ENCODE measurements at regions not wholly inside any gene's neighbourhood (a gene's known extent, or its start where the extent isn't known, plus 50 kb on each side); places are given as distances from the start of the nearest gene placed in this dataset.

- H3K9ac ChIP-seq (ENCODE audit: low read length in 5 of 5): no peak overlapping the region
- H3K4me1 ChIP-seq (ENCODE audit: control insufficient read depth in 5 of 5, insufficient read depth in 5 of 5, low read length in 5 of 5): no peaks in the 10 kb centered on the region
- H3K36me3 ChIP-seq (ENCODE audit: control insufficient read depth in 5 of 5, insufficient read depth in 5 of 5, low read length in 5 of 5): no peaks in the 10 kb centered on the region
- H3K27me3 ChIP-seq (ENCODE audit: control insufficient read depth in 5 of 5, insufficient read depth in 4 of 5, low read length in 5 of 5): no peaks in the 10 kb centered on the region
- H3K27ac ChIP-seq (ENCODE audit: low read depth, low read length): no peak overlapping the region
- H3K9me3 ChIP-seq (ENCODE audit: control insufficient read depth in 5 of 5, low read length in 5 of 5): no peaks in the 10 kb centered on the region
- H3K4me3 ChIP-seq (ENCODE audit: low read depth in 1 of 5, low read length in 5 of 5): no peak overlapping the region
Measured at GRCh38 chr3:115380883-115381572, 233.9 kb upstream of the ZBTB20 start.

- no peak overlapping the region for H3K4me3 ChIP-seq (ENCODE audit: low read depth in 1 of 5, low read length in 5 of 5)
- H3K4me1 ChIP-seq (ENCODE audit: control insufficient read depth in 5 of 5, insufficient read depth in 5 of 5, low read length in 5 of 5): no peaks in the 10 kb centered on the region
Measured at GRCh38 chr3:115381573-115381912, 234.5 kb upstream of the ZBTB20 start.

GRCh38 chr3:115381931-115382330, 234.8 kb upstream of the ZBTB20 start:
- no peak overlapping the region for H3K9ac ChIP-seq (ENCODE audit: low read length in 5 of 5)
- H3K27me3 ChIP-seq (ENCODE audit: control insufficient read depth in 5 of 5, insufficient read depth in 4 of 5, low read length in 5 of 5): no peaks in the 10 kb centered on the region
- H3K9me3 ChIP-seq (ENCODE audit: control insufficient read depth in 5 of 5, low read length in 5 of 5): no peaks in the 10 kb centered on the region
- H3K4me1 ChIP-seq (ENCODE audit: control insufficient read depth in 5 of 5, insufficient read depth in 5 of 5, low read length in 5 of 5): no peaks in the 10 kb centered on the region
- no peak overlapping the region for H3K27ac ChIP-seq (ENCODE audit: low read depth, low read length)
- no peak overlapping the region for H3K4me3 ChIP-seq (ENCODE audit: low read depth in 1 of 5, low read length in 5 of 5)
- H3K36me3 ChIP-seq (ENCODE audit: control insufficient read depth in 5 of 5, insufficient read depth in 5 of 5, low read length in 5 of 5): no peaks in the 10 kb centered on the region

More at GRCh38 chr3:115381573-115381912, 234.5 kb upstream of the ZBTB20 start:
- Histone ChIP-seq H3K27me3 (ENCODE audit: control insufficient read depth in 5 of 5, insufficient read depth in 4 of 5, low read length in 5 of 5) (no peaks in the 10 kb centered on the region), H3K9ac (ENCODE audit: low read length in 5 of 5) (no peak overlapping the region), H3K9me3 (ENCODE audit: control insufficient read depth in 5 of 5, low read length in 5 of 5) (no peaks in the 10 kb centered on the region), H3K27ac (ENCODE audit: low read depth, low read length) (no peak overlapping the region), H3K36me3 (ENCODE audit: control insufficient read depth in 5 of 5, insufficient read depth in 5 of 5, low read length in 5 of 5) (no peaks in the 10 kb centered on the region)

GRCh38 chr3:115384381-115384780, 237.3 kb upstream of the ZBTB20 start:
- H3K36me3 ChIP-seq (ENCODE audit: control insufficient read depth in 5 of 5, insufficient read depth in 5 of 5, low read length in 5 of 5): no peaks in the 10 kb centered on the region
- H3K27me3 ChIP-seq (ENCODE audit: control insufficient read depth in 5 of 5, insufficient read depth in 4 of 5, low read length in 5 of 5): no peaks in the 10 kb centered on the region
- H3K27ac ChIP-seq (ENCODE audit: low read depth, low read length): no peak overlapping the region
- no peak overlapping the region for H3K4me3 ChIP-seq (ENCODE audit: low read depth in 1 of 5, low read length in 5 of 5)
- no peak overlapping the region for H3K9ac ChIP-seq (ENCODE audit: low read length in 5 of 5)
- H3K4me1 ChIP-seq (ENCODE audit: control insufficient read depth in 5 of 5, insufficient read depth in 5 of 5, low read length in 5 of 5): no peaks in the 10 kb centered on the region
- no peaks in the 10 kb centered on the region for H3K9me3 ChIP-seq (ENCODE audit: control insufficient read depth in 5 of 5, low read length in 5 of 5)

GRCh38 chr3:115385774-115386730, 237.3 kb upstream of the GAP43 start:
- Histone ChIP-seq H3K4me1 (ENCODE audit: control insufficient read depth in 5 of 5, insufficient read depth in 5 of 5, low read length in 5 of 5) (no peaks in the 10 kb centered on the region), H3K36me3 (ENCODE audit: control insufficient read depth in 5 of 5, insufficient read depth in 5 of 5, low read length in 5 of 5) (no peaks in the 10 kb centered on the region), H3K9me3 (ENCODE audit: control insufficient read depth in 5 of 5, low read length in 5 of 5) (no peaks in the 10 kb centered on the region), H3K9ac (ENCODE audit: low read length in 5 of 5) (no peak overlapping the region), H3K4me3 (ENCODE audit: low read depth in 1 of 5, low read length in 5 of 5) (no peak overlapping the region), H3K27me3 (ENCODE audit: control insufficient read depth in 5 of 5, insufficient read depth in 4 of 5, low read length in 5 of 5) (no peaks in the 10 kb centered on the region), H3K27ac (ENCODE audit: low read depth, low read length) (no peak overlapping the region)

- Histone ChIP-seq H3K4me1 (ENCODE audit: control insufficient read depth in 5 of 5, insufficient read depth in 5 of 5, low read length in 5 of 5) (no peaks in the 10 kb centered on the region), H3K9ac (ENCODE audit: low read length in 5 of 5) (no peak overlapping the region), H3K27me3 (ENCODE audit: control insufficient read depth in 5 of 5, insufficient read depth in 4 of 5, low read length in 5 of 5) (no peaks in the 10 kb centered on the region), H3K9me3 (ENCODE audit: control insufficient read depth in 5 of 5, low read length in 5 of 5) (no peaks in the 10 kb centered on the region), H3K4me3 (ENCODE audit: low read depth in 1 of 5, low read length in 5 of 5) (no peak overlapping the region), H3K36me3 (ENCODE audit: control insufficient read depth in 5 of 5, insufficient read depth in 5 of 5, low read length in 5 of 5) (no peaks in the 10 kb centered on the region), H3K27ac (ENCODE audit: low read depth, low read length) (no peak overlapping the region)
Measured at GRCh38 chr3:115388166-115388565, 235.1 kb upstream of the GAP43 start.

- Histone ChIP-seq H3K9ac (ENCODE audit: low read length in 5 of 5) (no peak overlapping the region), H3K27ac (ENCODE audit: low read depth, low read length) (no peak overlapping the region), H3K4me3 (ENCODE audit: low read depth in 1 of 5, low read length in 5 of 5) (no peak overlapping the region), H3K36me3 (ENCODE audit: control insufficient read depth in 5 of 5, insufficient read depth in 5 of 5, low read length in 5 of 5) (no peaks in the 10 kb centered on the region), H3K9me3 (ENCODE audit: control insufficient read depth in 5 of 5, low read length in 5 of 5) (no peaks in the 10 kb centered on the region), H3K4me1 (ENCODE audit: control insufficient read depth in 5 of 5, insufficient read depth in 5 of 5, low read length in 5 of 5) (no peaks in the 10 kb centered on the region), H3K27me3 (ENCODE audit: control insufficient read depth in 5 of 5, insufficient read depth in 4 of 5, low read length in 5 of 5) (no peaks in the 10 kb centered on the region)
Measured at GRCh38 chr3:115388811-115389210, 234.5 kb upstream of the GAP43 start.

GRCh38 chr3:115396801-115397200, 226.5 kb upstream of the GAP43 start:
- no peaks in the 10 kb centered on the region for H3K27me3 ChIP-seq (ENCODE audit: control insufficient read depth in 5 of 5, insufficient read depth in 4 of 5, low read length in 5 of 5)
- H3K9me3 ChIP-seq (ENCODE audit: control insufficient read depth in 5 of 5, low read length in 5 of 5): no peaks in the 10 kb centered on the region
- H3K4me3 ChIP-seq (ENCODE audit: low read depth in 1 of 5, low read length in 5 of 5): no peak overlapping the region
- no peaks in the 10 kb centered on the region for H3K36me3 ChIP-seq (ENCODE audit: control insufficient read depth in 5 of 5, insufficient read depth in 5 of 5, low read length in 5 of 5)
- no peak overlapping the region for H3K27ac ChIP-seq (ENCODE audit: low read depth, low read length)
- no peak overlapping the region for H3K9ac ChIP-seq (ENCODE audit: low read length in 5 of 5)
- no peaks in the 10 kb centered on the region for H3K4me1 ChIP-seq (ENCODE audit: control insufficient read depth in 5 of 5, insufficient read depth in 5 of 5, low read length in 5 of 5)

- H3K9ac ChIP-seq (ENCODE audit: low read length in 5 of 5): no peak overlapping the region
- H3K27ac ChIP-seq (ENCODE audit: low read depth, low read length): no peak overlapping the region
- H3K4me1 ChIP-seq (ENCODE audit: control insufficient read depth in 5 of 5, insufficient read depth in 5 of 5, low read length in 5 of 5): no peaks in the 10 kb centered on the region
- no peaks in the 10 kb centered on the region for H3K9me3 ChIP-seq (ENCODE audit: control insufficient read depth in 5 of 5, low read length in 5 of 5)
- H3K27me3 ChIP-seq (ENCODE audit: control insufficient read depth in 5 of 5, insufficient read depth in 4 of 5, low read length in 5 of 5): no peaks in the 10 kb centered on the region
- H3K36me3 ChIP-seq (ENCODE audit: control insufficient read depth in 5 of 5, insufficient read depth in 5 of 5, low read length in 5 of 5): no peaks in the 10 kb centered on the region
- H3K4me3 ChIP-seq (ENCODE audit: low read depth in 1 of 5, low read length in 5 of 5): no peak overlapping the region
Measured at GRCh38 chr3:115397433-115397832, 225.9 kb upstream of the GAP43 start.

- no peaks in the 10 kb centered on the region for H3K9me3 ChIP-seq (ENCODE audit: control insufficient read depth in 5 of 5, low read length in 5 of 5)
- H3K27ac ChIP-seq (ENCODE audit: low read depth, low read length): no peak overlapping the region
- H3K9ac ChIP-seq (ENCODE audit: low read length in 5 of 5): no peak overlapping the region
- H3K36me3 ChIP-seq (ENCODE audit: control insufficient read depth in 5 of 5, insufficient read depth in 5 of 5, low read length in 5 of 5): no peaks in the 10 kb centered on the region
- no peaks in the 10 kb centered on the region for H3K4me1 ChIP-seq (ENCODE audit: control insufficient read depth in 5 of 5, insufficient read depth in 5 of 5, low read length in 5 of 5)
- H3K4me3 ChIP-seq (ENCODE audit: low read depth in 1 of 5, low read length in 5 of 5): no peak overlapping the region
- no peaks in the 10 kb centered on the region for H3K27me3 ChIP-seq (ENCODE audit: control insufficient read depth in 5 of 5, insufficient read depth in 4 of 5, low read length in 5 of 5)
Measured at GRCh38 chr3:115398506-115398905, 224.8 kb upstream of the GAP43 start.

All from subcutaneous abdominal adipose tissue (tissue), 5 donors.